WI38 (cell line): ENCODE measurements at regions not wholly inside any gene's neighbourhood (a gene's known extent, or its start where the extent isn't known, plus 50 kb on each side); places are given as distances from the start of the nearest gene placed in this dataset.
"Not testable (repeated sequence)": the region's sequence is repeated elsewhere in the genome, so short reads cannot be mapped to it uniquely, and the experiment has no call there.

Experiments
- H3K4me3 ChIP-seq: 2 replicates; pipeline ENCODE4 v1.5.1; 2011; ENCODE audit warnings: low read depth, mild to moderate bottlenecking, control low read depth, low read length
- CTCF ChIP-seq: IDR thresholded peaks from 2 replicates; pipeline ENCODE4 v1.5.1; 2012; ENCODE audit warnings: low read depth, mild to moderate bottlenecking, control low read depth, low read length

GRCh38 chr18:25538175-25538922 lies 186.4 kb upstream of the ZNF521 start:
- no peak overlapping the region for H3K4me3 ChIP-seq
- TF ChIP-seq CTCF, result no peak

DNA sequence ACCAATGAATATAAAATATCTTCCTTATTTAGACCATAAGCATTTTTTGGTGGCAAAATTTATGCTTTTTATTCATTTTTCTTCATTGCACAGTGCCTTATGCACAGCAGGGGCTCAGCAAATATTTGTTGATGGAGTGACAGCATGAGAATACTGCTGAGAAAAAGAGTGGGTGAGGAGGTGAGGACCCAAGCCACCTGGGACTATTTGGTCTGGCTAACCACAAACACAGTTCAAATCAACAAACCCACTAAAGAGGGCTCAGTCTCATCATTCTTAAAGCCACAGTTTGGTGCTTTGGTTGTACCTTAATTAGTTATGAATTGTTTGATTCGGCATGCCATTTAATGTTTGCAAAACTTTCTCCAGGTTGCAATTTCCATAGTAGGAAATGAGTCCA lies 183.5 kb upstream of the ZNF521 start:
- no peak overlapping the region for H3K4me3 ChIP-seq
- TF ChIP-seq CTCF, result no peak

GRCh38 chr18:25534401-25534800 lies 182.4 kb upstream of the ZNF521 start:
- H3K4me3 ChIP-seq, result no peak overlapping the region
- no peak for TF ChIP-seq CTCF

DNA sequence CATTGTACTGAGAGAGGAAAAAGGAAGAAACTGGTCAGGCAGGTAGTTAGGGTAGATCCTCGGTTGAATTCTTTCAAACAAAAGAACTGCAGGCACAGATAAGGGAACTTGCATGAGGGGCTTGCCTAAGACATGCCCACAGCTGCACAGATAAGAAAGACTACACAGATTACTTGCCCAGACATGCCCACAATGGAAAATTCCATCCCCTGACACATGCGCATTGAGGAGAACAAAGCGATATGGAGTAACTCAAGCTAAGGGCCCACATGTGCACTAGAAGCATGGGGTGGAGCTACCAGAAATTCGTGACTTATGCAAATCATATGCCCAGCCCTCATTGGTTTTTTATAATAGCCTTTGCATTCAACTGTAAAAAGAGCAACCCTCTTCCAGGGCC lies 181.3 kb upstream of the ZNF521 start:
- TF ChIP-seq CTCF, result no peak
- no peak overlapping the region for H3K4me3 ChIP-seq

DNA sequence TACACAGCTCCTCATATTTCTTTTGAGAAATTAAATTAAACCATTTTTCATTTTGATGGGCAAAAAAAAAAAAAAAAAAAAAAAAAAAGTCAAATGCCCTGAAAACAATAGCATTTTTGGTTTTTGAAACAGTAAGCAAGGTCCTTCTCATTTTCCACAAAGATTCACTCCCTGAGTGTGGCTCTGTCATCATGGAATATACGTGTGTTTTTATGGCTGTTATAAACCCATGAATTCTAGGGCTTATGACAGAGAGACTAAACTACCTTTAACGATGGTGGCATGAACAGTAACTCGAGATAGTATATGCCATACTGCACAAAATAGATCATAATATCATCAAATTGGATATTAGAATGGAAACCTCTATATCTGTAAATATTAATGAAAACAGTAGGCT lies 179.2 kb upstream of the ZNF521 start:
- TF ChIP-seq CTCF, result no peak
- H3K4me3 ChIP-seq, result no peak overlapping the region

- H3K4me3 ChIP-seq, result not testable (repeated sequence)
Measured at GRCh38 chr18:25525789-25526188, 173.8 kb upstream of the ZNF521 start.

- H3K4me3 ChIP-seq, result no peak overlapping the region
Measured at GRCh38 chr18:25518716-25519053, 166.7 kb upstream of the ZNF521 start.

More at GRCh38 chr18:25518716-25519053, 166.7 kb upstream of the ZNF521 start:
- no peak for TF ChIP-seq CTCF
